ENCODE measurements at regions not wholly inside any gene's neighbourhood (a gene's known extent, or its start where the extent isn't known, plus 50 kb on each side); places are given as distances from the start of the nearest gene placed in this dataset.

DNA sequence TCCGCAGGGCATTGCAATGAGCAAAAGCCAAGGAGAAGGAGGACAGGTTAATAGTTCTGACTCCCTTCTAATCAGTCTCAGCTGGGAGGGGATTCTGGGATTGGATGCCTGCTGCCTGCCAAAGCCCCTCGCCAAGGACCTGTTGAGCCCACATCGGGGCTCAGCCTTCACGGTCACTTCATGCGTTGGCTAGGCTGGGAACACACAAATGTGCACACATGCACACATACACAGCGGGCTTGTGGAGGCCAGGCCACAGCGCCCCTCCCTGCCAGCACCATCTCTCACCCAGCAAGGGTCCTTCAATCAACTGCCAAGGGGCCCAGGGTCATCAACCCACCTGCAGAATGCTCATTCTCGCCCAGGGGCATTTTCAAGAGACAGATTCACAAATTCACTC lies 113.9 kb downstream of the C5orf15 start:
- TF ChIP-seq POLR2AphosphoS5 (IDR thresholded peaks at IDR 0.05) (no peak), POLR2A (IDR thresholded peaks at IDR 0.05; ENCODE audit: low read depth) (no peak)
- TF ChIP-seq, protein P1, sequence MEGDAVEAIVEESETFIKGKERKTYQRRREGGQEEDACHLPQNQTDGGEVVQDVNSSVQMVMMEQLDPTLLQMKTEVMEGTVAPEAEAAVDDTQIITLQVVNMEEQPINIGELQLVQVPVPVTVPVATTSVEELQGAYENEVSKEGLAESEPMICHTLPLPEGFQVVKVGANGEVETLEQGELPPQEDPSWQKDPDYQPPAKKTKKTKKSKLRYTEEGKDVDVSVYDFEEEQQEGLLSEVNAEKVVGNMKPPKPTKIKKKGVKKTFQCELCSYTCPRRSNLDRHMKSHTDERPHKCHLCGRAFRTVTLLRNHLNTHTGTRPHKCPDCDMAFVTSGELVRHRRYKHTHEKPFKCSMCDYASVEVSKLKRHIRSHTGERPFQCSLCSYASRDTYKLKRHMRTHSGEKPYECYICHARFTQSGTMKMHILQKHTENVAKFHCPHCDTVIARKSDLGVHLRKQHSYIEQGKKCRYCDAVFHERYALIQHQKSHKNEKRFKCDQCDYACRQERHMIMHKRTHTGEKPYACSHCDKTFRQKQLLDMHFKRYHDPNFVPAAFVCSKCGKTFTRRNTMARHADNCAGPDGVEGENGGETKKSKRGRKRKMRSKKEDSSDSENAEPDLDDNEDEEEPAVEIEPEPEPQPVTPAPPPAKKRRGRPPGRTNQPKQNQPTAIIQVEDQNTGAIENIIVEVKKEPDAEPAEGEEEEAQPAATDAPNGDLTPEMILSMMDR (IDR thresholded peaks at IDR 0.05), result no peak
